Naive thymus-derived CD8-positive, alpha-beta T cell (primary cell): ENCODE measurements at regions not wholly inside any gene's neighbourhood (a gene's known extent, or its start where the extent isn't known, plus 50 kb on each side); places are given as distances from the start of the nearest gene placed in this dataset.

Experiments used
- ATAC-seq, 2 donors: fragments of 150-1000 bp; cut with Tn5 transposase in 1 of 2; sonication (Bioruptor Pico), chemical (Tn5 transposase) in 1 of 2; 1 replicate in 1 of 2; 2 replicates in 1 of 2; pipeline ENCODE4 v1.10.0; 2021; ENCODE audit warnings: mild to moderate bottlenecking in 2 of 2, moderate library complexity in 2 of 2
- POLR2A ChIA-PET: fragments of 350-600 bp; sonication (Branson Sonifier 250); formaldehyde crosslinking; loops from one replicate; lab custom pipeline; 2021; ENCODE audit warnings: antibody characterized with exemption; lab: Charles Lee
- DNase-seq, 10 donors: peaks; one replicate each; pipeline versions ENCODE4 v3.0.0 to v3.0.0-alpha.2; 2020 to 2022
- H3K27ac Mint-ChIP-seq, 10 donors: one replicate each; pipeline ENCODE4 v1.8.0; 2020 to 2022; ENCODE audit warnings: mild to moderate bottlenecking in 10 of 10, mixed read lengths in 10 of 10, moderate library complexity in 4 of 10, inconsistent platforms in 1 of 10
- H3K27me3 Mint-ChIP-seq, 5 donors: one replicate each; pipeline ENCODE4 v1.8.0; 2021 to 2022; ENCODE audit warnings: mixed read lengths in 5 of 5
- H3K36me3 Mint-ChIP-seq, 3 donors: one replicate each; pipeline ENCODE4 v1.8.0; 2020 to 2022; ENCODE audit warnings: mixed read lengths in 3 of 3, mild to moderate bottlenecking in 2 of 3, inconsistent platforms in 1 of 3
- H3K4me1 Mint-ChIP-seq, 4 donors: one replicate each; pipeline ENCODE4 v1.8.0; 2021 to 2022; ENCODE audit warnings: mixed read lengths in 4 of 4
- H3K4me3 Mint-ChIP-seq, 10 donors: one replicate each; pipeline ENCODE4 v1.8.0; 2020 to 2022; ENCODE audit warnings: mild to moderate bottlenecking in 10 of 10, mixed read lengths in 10 of 10, moderate library complexity in 6 of 10, inconsistent platforms in 1 of 10
- H3K9me3 Mint-ChIP-seq, 9 donors: one replicate each; pipeline ENCODE4 v1.8.0; 2020 to 2022; ENCODE audit warnings: mixed read lengths in 9 of 9, mild to moderate bottlenecking in 3 of 9, inconsistent platforms in 1 of 9, moderate library complexity in 1 of 9

- POLR2A ChIA-PET = no interaction called here
- H3K4me1 Mint-ChIP-seq = no peaks in the 10 kb centered on the region
- H3K9me3 Mint-ChIP-seq = peaks cover 0 to 19% (median 4%) of the 10 kb centered on the region in 9 donors
- H3K36me3 Mint-ChIP-seq = no peaks in the 10 kb centered on the region
- H3K27ac Mint-ChIP-seq = no peak overlapping the region
- no peak overlapping the region for H3K4me3 Mint-ChIP-seq
- no peaks in the 10 kb centered on the region for H3K27me3 Mint-ChIP-seq
- DNase-seq (no peak), ATAC-seq (no peak)
Measured at GRCh38 chr4:134812611-134813010, 611.0 kb upstream of the PABPC4L start.

GRCh38 chr4:134807231-134807745 is 605.7 kb upstream of the PABPC4L start:
- Mint-ChIP-seq H3K4me3 (no peak overlapping the region), H3K9me3 (peaks cover 0 to 13% (median under 1%) of the 10 kb centered on the region in 9 donors), H3K4me1 (no peaks in the 10 kb centered on the region), H3K36me3 (no peaks in the 10 kb centered on the region), H3K27me3 (no peaks in the 10 kb centered on the region), H3K27ac (no peak overlapping the region)
- ATAC-seq (no peak), DNase-seq (no peak)
- POLR2A ChIA-PET = no interaction called here

GRCh38 chr4:134798573-134798972 is 597.0 kb upstream of the PABPC4L start:
- ATAC-seq (no peak), DNase-seq (no peak)
- Mint-ChIP-seq H3K36me3 (no peaks in the 10 kb centered on the region), H3K9me3 (peaks cover 0 to 32% (median 13%) of the 10 kb centered on the region in 9 donors), H3K4me3 (no peak overlapping the region), H3K4me1 (no peaks in the 10 kb centered on the region), H3K27ac (no peak overlapping the region), H3K27me3 (no peaks in the 10 kb centered on the region)
- POLR2A ChIA-PET = no interaction called here

GRCh38 chr4:134787315-134787714 is 585.7 kb upstream of the PABPC4L start:
- no peak overlapping the region for H3K27ac Mint-ChIP-seq
- H3K36me3 Mint-ChIP-seq = no peaks in the 10 kb centered on the region
- ATAC-seq (no peak), DNase-seq (no peak)
- no peak overlapping the region for H3K4me3 Mint-ChIP-seq
- H3K9me3 Mint-ChIP-seq = peaks cover 11 to 66% (median 25%) of the 10 kb centered on the region in 9 donors
- POLR2A ChIA-PET = no interaction called here
- H3K27me3 Mint-ChIP-seq = no peaks in the 10 kb centered on the region
- H3K4me1 Mint-ChIP-seq = no peaks in the 10 kb centered on the region

- H3K9me3 Mint-ChIP-seq = peaks cover 2 to 35% (median 9%) of the 10 kb centered on the region in 9 donors
- POLR2A ChIA-PET = no interaction called here
- ATAC-seq = no peak
- H3K27me3 Mint-ChIP-seq = no peaks in the 10 kb centered on the region
- no peaks in the 10 kb centered on the region for H3K36me3 Mint-ChIP-seq
- no peak overlapping the region for H3K27ac Mint-ChIP-seq
- H3K4me1 Mint-ChIP-seq = no peaks in the 10 kb centered on the region
- no peak for DNase-seq
- H3K4me3 Mint-ChIP-seq = no peak overlapping the region
Measured at GRCh38 chr4:134780244-134780643, 578.7 kb upstream of the PABPC4L start.

GRCh38 chr4:134777606-134778005 is 576.0 kb upstream of the PABPC4L start:
- no peak overlapping the region for H3K4me3 Mint-ChIP-seq
- DNase-seq = no peak
- H3K9me3 Mint-ChIP-seq = peaks cover 3 to 13% (median 6%) of the 10 kb centered on the region in 9 donors
- no peaks in the 10 kb centered on the region for H3K36me3 Mint-ChIP-seq
- no peak for ATAC-seq
- H3K27ac Mint-ChIP-seq = no peak overlapping the region
- POLR2A ChIA-PET = no interaction called here
- no peaks in the 10 kb centered on the region for H3K27me3 Mint-ChIP-seq
- no peaks in the 10 kb centered on the region for H3K4me1 Mint-ChIP-seq

GRCh38 chr4:134773497-134774000 is 572.0 kb upstream of the PABPC4L start:
- ATAC-seq (no peak), DNase-seq (no peak)
- no peak overlapping the region for H3K4me3 Mint-ChIP-seq
- no peaks in the 10 kb centered on the region for H3K4me1 Mint-ChIP-seq
- POLR2A ChIA-PET = no interaction called here
- no peaks in the 10 kb centered on the region for H3K36me3 Mint-ChIP-seq
- no peak overlapping the region for H3K27ac Mint-ChIP-seq
- H3K27me3 Mint-ChIP-seq = no peaks in the 10 kb centered on the region
- H3K9me3 Mint-ChIP-seq = peaks cover 0 to 14% (median 4%) of the 10 kb centered on the region in 9 donors

- Mint-ChIP-seq H3K27me3 (no peaks in the 10 kb centered on the region), H3K27ac (no peak overlapping the region), H3K4me3 (no peak overlapping the region), H3K36me3 (no peaks in the 10 kb centered on the region), H3K9me3 (peaks cover 0 to 7% (median 0%) of the 10 kb centered on the region in 9 donors), H3K4me1 (no peaks in the 10 kb centered on the region)
- POLR2A ChIA-PET = no interaction called here
- DNase-seq = no peak
- ATAC-seq = no peak
Measured at GRCh38 chr4:134762053-134762452, 560.5 kb upstream of the PABPC4L start.

GRCh38 chr4:134756421-134756820 is 554.8 kb upstream of the PABPC4L start:
- no peak overlapping the region for H3K27ac Mint-ChIP-seq
- POLR2A ChIA-PET = no interaction called here
- no peak for ATAC-seq

GRCh38 chr4:134754301-134755019 is 552.9 kb upstream of the PABPC4L start:
- H3K27ac Mint-ChIP-seq = no peak overlapping the region
- no peaks in the 10 kb centered on the region for H3K4me1 Mint-ChIP-seq
- ATAC-seq (no peak), DNase-seq (no peak)
- no peaks in the 10 kb centered on the region for H3K27me3 Mint-ChIP-seq
- H3K9me3 Mint-ChIP-seq = peaks cover 0 to 13% (median 3%) of the 10 kb centered on the region in 9 donors
- H3K36me3 Mint-ChIP-seq = no peaks in the 10 kb centered on the region
- no peak overlapping the region for H3K4me3 Mint-ChIP-seq
- POLR2A ChIA-PET = no interaction called here

More at GRCh38 chr4:134756421-134756820, 554.8 kb upstream of the PABPC4L start:
- Mint-ChIP-seq H3K9me3 (peaks cover 0 to 13% (median 2%) of the 10 kb centered on the region in 9 donors), H3K4me3 (no peak overlapping the region), H3K4me1 (no peaks in the 10 kb centered on the region), H3K36me3 (no peaks in the 10 kb centered on the region), H3K27me3 (no peaks in the 10 kb centered on the region)
- DNase-seq = no peak

- no peaks in the 10 kb centered on the region for H3K27me3 Mint-ChIP-seq
- no peaks in the 10 kb centered on the region for H3K4me1 Mint-ChIP-seq
- ATAC-seq (no peak), DNase-seq (no peak)
- no peak overlapping the region for H3K27ac Mint-ChIP-seq
- H3K36me3 Mint-ChIP-seq = no peaks in the 10 kb centered on the region
- H3K9me3 Mint-ChIP-seq = peaks cover 0 to 13% (median 4%) of the 10 kb centered on the region in 9 donors
- H3K4me3 Mint-ChIP-seq = no peak overlapping the region
- POLR2A ChIA-PET = no interaction called here
Measured at GRCh38 chr4:134753390-134753789, 551.8 kb upstream of the PABPC4L start.

- Mint-ChIP-seq H3K4me1 (no peaks in the 10 kb centered on the region), H3K27ac (no peak overlapping the region), H3K27me3 (no peaks in the 10 kb centered on the region), H3K36me3 (no peaks in the 10 kb centered on the region), H3K4me3 (no peak overlapping the region), H3K9me3 (peaks cover 0 to 35% (median 10%) of the 10 kb centered on the region in 9 donors)
- POLR2A ChIA-PET = no interaction called here
- ATAC-seq (no peak), DNase-seq (no peak)
Measured at GRCh38 chr4:134747108-134747805, 545.7 kb upstream of the PABPC4L start.

- POLR2A ChIA-PET = no interaction called here
- H3K9me3 Mint-ChIP-seq = peaks cover 0 to 37% (median 13%) of the 10 kb centered on the region in 9 donors
- no peak overlapping the region for H3K27ac Mint-ChIP-seq
- DNase-seq (no peak), ATAC-seq (no peak)
- H3K36me3 Mint-ChIP-seq = no peaks in the 10 kb centered on the region
- no peak overlapping the region for H3K4me3 Mint-ChIP-seq
- H3K4me1 Mint-ChIP-seq = no peaks in the 10 kb centered on the region
- no peaks in the 10 kb centered on the region for H3K27me3 Mint-ChIP-seq
Measured at GRCh38 chr4:134740290-134740689, 538.7 kb upstream of the PABPC4L start.
